ENCODE measurements at regions not wholly inside any gene's neighbourhood (a gene's known extent, or its start where the extent isn't known, plus 50 kb on each side); places are given as distances from the start of the nearest gene placed in this dataset.

DNA sequence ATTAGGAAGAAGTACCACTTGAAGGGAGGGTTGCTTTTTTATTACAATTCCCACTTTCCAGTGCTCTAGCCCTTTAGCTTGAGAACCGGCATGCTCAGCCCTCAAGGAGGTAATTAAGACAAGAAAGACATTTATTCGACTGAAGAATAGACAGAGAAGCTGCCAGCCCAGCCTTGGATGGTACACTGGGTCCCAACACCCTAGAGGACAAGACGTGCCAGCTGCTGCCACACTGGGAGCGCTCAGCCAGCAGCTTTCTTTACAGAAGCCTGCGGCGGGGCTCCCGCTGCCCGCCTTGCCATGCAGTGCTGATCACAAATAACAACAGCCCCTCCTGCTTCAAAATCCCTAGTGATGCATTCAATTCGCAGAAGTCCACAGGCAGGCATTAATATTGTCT, 746.3 kb upstream of the RAB6C start:
- DNase-seq (ENCODE audit: low read depth in 4 of 4, low spot score in 3 of 4), result no peak

DNA sequence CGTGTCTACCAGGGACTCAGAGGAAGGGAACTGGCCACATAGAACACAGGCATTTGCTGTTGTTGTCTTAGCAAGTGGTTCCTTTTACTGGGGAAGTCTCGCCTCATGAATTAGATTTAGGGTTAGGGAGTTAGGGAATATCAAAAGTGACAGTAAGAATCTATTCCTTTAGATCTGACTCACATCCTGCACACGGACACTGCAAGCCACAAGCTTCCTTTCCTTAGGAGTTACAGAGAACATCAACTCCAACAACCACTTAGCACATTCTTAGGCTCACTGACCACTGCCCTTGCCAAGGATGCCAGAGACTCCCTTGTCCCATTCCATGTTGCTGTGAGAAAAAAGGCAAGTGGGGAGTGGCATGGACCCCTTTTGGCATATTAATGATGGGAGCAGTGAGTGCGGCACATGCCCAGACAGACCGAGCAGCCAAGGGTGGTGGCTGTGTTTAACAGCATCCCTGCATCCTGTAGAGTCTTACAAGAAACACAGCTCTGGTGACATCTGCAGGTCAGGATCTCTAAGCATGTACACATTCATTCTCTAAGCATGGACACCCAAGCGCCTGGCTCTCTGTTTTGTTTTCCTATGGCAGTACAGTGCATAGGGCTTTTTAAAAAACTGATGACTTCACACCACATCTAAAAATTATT, 745.6 kb upstream of the RAB6C start:
- DNase-seq (ENCODE audit: low read depth in 4 of 4, low spot score in 3 of 4), result no peak

DNA sequence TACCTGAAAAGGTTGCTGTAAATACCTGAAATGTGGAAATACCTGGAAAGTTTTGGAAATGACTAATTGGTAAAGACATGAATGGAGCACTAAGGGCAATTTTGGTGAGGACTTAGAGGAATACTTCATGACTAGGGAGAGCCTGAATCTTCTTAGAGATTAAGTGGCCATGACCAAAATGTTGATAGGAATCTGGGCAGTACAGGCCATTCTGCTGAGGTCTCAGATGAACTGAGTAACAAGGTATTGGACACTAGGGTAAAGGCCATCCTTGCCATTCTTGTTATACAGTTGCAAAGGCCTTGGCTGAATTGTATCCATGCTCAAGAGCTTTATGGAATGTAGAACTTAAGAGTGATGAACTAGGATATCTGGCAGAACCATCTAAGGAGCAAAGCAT, 742.9 kb upstream of the RAB6C start:
- DNase-seq (ENCODE audit: low read depth in 4 of 4, low spot score in 3 of 4), result no peak

DNA sequence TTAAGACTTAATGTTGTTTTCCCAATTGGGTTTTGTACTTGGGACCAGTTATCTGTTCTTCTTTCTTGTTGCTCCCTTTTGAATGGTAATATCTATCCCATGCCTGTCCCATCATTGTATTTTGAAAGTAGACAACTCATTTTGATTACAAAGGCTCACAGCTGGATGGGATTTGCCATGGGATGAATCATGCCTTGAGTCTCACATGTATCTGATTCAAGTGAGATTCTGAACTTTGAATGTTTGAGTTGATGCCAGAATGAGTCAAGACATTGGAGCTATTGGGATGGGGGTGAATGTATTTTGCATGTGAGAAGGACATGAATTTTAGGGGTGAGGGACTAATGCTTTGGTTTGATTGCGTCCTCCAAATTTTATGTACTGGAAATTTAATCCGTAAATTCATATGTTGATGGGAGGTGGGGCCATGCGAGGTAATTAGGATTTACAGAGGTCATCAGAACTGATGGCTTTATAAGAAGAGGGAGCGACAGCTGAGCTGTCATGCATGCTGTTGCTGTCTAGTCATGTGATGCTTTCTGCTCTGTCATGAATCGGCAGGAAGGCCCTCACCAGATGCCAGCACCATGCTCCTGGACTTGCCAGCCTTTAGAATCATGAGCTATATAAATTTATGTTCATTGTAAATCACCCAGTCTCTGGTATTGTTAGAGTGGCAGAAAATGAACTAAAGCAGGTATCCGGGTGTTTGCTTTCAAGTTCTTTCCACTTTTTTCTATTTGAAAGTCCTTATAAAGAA, 741.3 kb upstream of the RAB6C start:
- no peak for DNase-seq (ENCODE audit: low read depth in 4 of 4, low spot score in 3 of 4)

DNA sequence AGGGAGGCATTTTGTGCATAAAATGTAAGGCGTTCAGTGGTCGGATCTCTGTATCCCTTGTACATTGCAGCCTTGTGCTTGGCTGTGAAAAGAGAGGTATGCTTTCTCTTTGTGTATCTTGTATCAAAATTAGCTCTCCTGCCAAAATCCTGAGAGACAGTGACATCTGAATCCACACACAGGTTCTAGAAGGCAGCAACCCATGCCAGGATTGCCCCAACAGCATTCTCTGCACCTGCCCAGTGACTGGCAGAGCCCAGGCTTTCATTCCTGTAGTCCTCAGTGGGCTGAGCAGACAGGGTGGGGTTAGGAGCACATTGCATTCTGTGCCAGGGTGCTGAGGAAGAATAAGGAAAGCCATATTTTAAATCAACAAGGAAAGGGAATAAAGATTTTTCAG, 740.3 kb upstream of the RAB6C start:
- DNase-seq (ENCODE audit: low read depth in 4 of 4, low spot score in 3 of 4), result no peak

DNA sequence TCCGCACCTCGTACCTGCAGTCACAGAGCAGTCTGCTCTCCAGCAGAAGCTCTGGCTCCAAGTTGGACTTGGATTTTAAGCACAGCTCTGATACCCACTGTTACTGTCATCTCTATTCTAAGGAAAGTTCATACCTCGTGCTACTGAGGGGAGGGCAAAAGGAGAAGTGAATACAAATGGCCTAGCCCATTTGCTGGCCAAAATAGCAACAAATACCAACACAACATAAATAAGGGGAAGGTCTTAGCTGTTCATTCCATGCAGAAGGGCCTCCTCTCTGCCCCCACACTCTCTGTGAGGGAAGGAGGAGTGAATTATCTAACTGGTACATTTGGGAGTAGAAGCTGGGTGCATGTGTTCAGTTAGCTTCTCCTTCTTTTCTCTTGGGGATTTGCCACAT, 739.4 kb upstream of the RAB6C start:
- DNase-seq (ENCODE audit: low read depth in 4 of 4, low spot score in 3 of 4), result no peak

DNA sequence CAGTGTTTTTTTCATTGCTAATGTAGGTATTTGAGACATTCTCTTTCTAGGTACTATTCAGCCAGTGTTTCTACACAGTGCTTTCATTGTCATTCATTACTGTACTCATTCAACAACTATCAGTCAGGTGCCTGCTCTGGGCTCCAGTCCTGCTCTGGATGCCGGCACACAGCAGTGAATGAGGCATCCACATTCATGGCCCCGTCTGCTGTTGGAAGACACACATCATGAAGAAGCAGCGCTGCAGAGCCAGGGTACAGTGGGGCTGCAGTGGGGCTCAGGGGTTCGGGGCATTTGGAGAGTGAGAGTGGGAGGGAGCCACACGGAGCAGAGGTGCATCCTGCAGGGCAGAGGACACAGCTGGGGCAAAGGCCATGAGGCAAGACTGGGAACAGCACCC, 737.2 kb upstream of the RAB6C start:
- no peak for DNase-seq (ENCODE audit: low read depth in 4 of 4, low spot score in 3 of 4)

DNA sequence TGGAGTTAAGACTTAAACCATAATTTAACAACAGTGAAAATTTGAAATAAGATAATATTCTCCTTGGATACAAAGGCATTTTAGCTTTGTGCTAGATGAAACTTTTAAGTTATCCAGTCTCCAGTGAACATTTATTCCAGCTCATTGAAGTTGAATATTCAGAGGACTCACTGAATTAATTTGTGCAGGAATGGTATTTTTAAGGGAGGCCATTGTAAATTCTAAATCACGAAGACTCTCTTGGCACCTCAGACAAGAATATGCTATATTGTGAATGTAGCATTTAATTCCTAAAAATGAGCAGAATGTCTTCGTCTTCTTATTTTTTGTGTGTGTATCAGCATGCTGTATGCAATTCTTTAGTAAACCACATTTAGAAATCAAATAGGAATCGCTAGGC, 731.7 kb upstream of the RAB6C start:
- no peak for DNase-seq (ENCODE audit: low read depth in 4 of 4, low spot score in 3 of 4)

DNA sequence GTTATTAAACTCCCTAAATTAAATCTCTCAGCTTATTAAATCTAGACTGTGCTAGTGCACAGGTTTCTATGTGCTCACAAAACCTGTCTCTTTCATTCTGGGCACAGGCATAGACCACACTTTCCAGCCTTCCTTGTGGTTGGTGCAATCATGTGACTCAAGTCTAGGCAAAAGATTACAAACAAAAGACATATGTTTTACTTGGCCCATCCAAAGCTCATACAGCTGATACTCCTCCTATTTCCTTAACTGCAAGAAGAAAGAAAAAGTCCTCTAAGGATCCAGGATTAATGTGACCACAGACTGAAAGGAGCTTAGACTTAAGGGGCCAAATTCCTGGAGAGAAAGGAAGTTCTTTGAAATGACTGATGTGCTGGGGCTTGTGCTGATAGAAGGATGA, 731.3 kb upstream of the RAB6C start:
- DNase-seq (ENCODE audit: low read depth in 4 of 4, low spot score in 3 of 4), result no peak

DNA sequence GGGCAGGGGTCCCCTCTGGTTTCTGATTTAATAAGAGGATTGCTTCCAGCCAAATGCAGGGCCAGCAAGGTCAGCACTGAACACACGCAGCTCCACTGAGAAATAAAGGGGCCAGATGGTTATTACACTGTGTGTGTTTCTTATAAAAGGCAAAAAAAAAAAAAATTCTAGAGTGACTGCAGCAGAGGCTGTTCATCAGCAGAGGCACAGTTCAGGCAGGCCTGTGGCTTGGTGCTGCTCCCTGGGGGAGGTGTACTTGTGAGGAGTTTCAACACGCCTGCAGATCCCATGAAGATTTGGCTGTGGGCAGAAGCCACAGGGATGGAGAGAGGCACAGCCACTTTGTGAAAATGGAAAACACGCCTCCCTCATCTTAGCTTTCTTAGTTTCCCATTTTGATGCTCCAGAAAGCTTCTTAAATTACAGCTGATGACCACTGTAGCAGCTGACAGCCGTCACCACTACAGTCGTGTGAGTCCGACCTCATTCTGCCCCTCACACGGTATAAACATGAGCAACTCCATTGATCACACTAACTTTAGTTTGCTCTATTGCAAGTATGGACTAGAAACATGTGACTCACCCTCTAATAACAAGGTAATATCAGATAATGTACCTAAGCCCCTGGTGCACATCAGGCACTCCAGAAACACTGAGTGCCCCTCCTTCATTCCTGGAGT, 726.5 kb upstream of the RAB6C start:
- DNase-seq (ENCODE audit: low read depth in 4 of 4, low spot score in 3 of 4), result no peak

DNA sequence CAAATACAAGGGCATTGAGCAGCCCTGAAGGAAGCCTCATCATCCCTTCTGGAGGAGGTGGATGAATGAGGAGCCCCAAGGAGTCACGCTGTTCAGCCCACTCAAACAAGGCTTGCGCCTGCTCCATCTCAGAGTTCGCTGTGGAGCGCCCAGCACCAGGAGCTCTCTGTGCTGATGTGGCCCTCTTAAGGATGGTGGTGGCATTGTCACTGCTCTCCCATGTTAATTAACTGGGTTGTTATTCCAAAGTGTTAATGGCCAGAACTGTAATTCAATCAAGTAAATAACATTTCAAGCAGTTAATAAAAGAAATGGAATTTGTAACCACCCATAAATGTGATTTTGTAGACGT, 726.0 kb upstream of the RAB6C start:
- DNase-seq (ENCODE audit: low read depth in 4 of 4, low spot score in 3 of 4), result no peak

DNA sequence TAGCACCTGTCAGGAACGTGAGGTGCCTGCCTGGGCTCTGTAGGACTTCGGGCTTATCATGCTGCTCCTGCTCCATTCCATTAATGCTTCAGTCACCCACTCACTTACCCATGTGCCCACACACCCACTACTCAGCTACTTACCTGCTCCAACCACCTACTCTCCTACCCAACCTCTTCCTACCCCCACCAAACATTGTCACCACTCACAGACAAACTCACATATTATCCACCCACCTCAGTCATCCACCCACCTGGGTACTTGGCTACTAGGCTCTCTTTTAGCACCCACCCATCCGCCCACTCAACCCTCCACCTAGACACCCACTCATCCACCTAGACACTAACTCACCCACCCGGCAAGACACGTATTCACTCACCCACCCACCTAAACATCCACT, 724.7 kb upstream of the RAB6C start:
- no peak for DNase-seq (ENCODE audit: low read depth in 4 of 4, low spot score in 3 of 4)

DNA sequence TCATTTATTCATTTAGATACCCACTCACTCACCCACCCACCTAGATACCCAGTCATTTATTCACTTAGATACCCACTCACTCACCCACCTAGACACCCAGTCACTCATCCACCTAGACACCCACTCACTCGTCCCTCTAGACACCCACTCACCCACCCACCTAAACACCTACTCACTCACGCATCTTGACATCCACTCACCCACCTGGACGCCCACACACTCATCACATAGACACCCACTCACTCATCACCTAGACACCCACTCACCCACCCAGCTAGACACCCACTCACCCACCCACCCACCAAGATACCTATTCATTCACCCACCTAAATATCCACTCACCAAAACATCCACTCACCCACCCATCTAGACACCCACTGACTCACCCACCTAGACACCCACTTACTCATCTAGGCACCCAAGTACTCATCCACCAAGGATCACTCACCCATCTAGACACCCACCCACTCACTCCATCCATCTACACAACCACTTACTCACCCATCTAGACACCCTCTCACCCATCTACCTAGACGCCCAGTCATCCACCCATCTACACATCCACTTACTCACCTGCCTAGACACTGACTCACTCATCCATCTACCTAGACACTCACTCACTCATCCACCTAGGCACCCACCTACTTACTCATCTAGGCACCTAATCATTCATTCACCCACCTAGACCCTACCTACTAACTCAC, 723.7 kb upstream of the RAB6C start:
- no peak for DNase-seq (ENCODE audit: low read depth in 4 of 4, low spot score in 3 of 4)

DNA sequence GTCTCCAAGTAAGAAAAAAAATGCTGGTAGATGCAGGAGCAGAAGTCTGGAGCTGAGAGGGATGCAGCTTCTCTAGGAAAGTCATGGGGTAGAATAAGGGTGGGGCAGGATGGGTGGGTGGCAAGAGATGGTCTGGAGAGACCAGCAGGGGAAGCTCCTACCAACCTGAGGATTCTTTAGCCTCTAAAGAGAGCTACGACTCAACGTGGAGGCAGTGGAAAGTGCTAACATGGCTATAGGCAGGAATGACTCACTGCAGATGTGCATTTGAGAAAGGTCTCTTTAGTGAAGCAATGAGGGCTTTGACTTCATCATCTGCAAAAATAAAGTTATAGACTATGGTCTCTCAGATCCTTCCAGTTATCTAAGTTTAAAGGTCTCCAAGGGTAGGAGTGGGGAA, 722.8 kb upstream of the RAB6C start:
- no peak for DNase-seq (ENCODE audit: low read depth in 4 of 4, low spot score in 3 of 4)

DNA sequence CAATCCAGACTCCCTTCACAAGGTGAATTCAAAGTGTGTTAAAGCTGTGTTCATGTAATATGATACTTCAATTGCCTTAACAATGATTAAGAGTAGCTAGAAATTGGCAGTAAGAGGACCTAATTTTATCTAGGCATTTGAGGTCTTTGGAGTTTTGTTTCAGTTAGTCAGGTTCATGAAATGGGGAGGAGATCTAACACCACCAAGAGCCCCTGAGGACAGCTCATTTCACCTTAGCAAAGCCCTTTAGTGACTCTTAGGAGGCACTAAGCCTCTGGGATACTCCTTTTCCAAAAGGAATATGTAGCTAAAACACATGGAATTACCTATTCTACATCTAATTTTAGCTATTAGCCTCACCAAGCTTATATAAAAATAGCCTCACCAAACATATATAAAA, 716.5 kb upstream of the RAB6C start:
- no peak for DNase-seq (ENCODE audit: low read depth in 4 of 4, low spot score in 3 of 4)

DNA sequence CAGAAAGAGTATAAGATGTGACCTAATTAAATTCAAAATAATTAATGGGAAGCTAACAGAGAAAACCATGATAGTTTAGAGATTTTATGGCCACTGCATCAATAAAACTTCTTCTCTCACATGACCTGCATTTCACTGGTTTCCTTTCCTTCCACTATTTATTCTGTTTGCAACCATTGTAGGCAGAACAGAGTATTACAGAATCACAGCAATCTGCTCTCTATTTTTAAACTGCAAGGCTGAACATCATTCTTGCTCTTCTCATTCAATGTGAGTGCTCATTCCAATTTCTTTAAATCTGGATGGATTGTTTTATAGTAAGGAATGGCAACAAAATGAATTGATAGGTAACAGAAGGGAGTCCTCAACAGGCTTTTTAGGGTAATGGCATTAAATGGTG, 715.5 kb upstream of the RAB6C start:
- DNase-seq (ENCODE audit: low read depth in 4 of 4, low spot score in 3 of 4), result no peak

DNA sequence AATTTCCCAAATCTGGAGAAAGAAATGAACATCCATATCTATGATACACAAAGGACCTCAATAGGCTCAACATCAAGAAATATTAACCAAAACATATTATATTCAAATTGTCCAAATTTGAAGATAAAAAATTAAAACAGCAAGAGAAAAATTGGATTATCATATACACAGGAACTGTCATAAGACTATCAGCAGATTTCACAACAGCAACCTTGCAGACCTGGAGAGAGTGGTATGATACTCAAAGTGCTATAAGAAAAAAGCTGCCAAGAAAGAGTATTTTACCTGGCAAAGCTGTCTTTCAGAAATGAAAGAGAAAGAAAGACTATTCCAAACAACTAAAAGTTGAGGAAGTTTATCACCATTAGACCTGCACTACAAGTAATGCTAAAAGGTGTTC, 711.9 kb upstream of the RAB6C start:
- no peak for DNase-seq (ENCODE audit: low read depth in 4 of 4, low spot score in 3 of 4)

DNA sequence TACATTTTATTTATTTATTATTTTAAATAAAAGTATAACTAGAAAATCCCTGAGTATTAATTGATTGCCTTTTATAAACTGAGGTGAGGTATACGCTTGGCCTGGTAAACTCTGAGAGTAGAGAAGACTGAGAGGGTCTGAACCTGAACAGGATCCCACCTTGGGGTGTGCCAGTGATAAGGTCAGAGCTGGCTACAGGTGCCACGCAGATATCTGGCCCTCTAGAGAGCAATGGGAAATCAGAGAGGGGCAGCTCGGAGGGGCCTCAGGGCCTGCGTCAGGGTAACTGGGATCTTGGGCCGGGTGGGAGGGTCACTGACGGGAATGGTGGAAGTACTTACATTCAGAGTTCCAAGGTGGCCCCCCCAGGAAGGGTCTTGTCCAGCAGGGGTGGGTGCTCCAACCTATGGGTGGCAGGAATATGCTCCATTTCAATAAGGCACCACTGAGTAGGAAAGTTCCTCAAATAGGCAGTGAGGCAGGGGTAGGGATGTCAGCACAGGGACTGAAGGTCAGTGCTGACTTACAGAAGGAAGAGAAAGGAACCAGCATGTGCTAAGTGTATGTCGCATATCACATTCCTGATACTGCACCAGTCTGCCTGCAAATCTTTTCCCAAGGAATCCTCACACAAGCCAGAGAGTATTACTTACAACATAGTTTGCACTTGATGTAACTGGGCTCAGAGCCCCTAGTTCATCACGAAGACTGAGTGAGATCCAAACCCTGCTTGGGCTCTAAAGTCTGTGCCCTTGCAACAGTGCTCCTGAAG, 706.0 kb upstream of the RAB6C start:
- DNase-seq (ENCODE audit: low read depth in 4 of 4, low spot score in 3 of 4), result no peak

DNA sequence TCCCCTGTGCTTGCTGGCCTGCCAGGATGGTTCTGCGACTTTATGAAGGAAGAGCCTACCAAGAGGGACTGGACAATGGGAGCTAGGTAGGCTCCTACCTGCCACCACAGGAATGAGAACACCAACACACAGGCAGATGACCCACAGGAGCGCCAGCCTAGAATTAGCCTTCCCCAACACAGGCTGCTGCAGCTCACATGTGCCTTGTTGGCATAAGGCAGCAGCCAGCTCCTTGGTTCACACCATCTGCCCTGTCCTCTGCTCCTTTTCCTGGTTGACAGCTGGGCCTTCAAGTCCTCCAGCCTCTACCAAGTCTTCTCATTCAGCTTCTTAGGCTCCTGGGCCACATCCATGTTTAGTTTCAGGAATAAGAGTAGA, 705.4 kb upstream of the RAB6C start:
- no peak for DNase-seq (ENCODE audit: low read depth in 4 of 4, low spot score in 3 of 4)

DNA sequence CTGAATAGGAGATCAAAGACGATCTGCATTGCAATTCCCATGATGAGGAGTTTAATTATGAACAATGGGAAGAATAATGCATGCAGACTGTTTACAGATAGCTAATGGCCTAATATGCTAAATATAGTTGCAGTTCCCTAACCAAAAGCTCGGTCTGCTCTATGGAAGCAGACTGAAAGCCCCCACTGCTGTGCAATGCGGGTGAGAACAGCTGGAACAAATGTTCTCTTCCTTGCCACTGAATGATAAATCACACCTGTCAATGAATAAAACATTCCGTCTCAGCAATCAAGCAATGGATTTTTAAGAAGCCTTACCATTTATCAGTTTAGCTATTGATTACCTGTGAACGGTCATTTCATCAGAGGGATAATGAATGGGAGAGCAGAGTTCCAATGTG, 704.5 kb upstream of the RAB6C start:
- DNase-seq (ENCODE audit: low read depth in 4 of 4, low spot score in 3 of 4), result no peak

DNA sequence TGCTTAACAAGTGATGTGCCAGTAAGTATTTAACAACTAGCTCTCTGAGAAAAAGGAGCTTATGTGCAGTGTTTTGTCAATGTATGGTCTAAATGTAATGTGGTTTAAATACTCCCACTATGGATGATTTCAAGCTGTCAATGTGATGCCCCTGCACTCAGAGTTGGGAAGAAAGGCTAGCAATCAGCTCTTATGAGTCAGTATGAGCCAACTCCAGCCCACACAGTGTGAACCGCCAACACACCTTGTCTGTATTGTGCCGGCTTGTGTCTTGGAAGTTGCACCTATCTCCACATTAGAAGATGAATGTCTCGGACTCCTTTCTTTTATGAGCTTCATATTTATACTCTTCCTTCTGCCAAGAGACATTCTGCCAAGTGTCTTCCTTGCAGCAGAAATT, 703.8 kb upstream of the RAB6C start:
- DNase-seq (ENCODE audit: low read depth in 4 of 4, low spot score in 3 of 4), result no peak
